ENCODE measurements at regions not wholly inside any gene's neighbourhood (a gene's known extent, or its start where the extent isn't known, plus 50 kb on each side); places are given as distances from the start of the nearest gene placed in this dataset.

DNA sequence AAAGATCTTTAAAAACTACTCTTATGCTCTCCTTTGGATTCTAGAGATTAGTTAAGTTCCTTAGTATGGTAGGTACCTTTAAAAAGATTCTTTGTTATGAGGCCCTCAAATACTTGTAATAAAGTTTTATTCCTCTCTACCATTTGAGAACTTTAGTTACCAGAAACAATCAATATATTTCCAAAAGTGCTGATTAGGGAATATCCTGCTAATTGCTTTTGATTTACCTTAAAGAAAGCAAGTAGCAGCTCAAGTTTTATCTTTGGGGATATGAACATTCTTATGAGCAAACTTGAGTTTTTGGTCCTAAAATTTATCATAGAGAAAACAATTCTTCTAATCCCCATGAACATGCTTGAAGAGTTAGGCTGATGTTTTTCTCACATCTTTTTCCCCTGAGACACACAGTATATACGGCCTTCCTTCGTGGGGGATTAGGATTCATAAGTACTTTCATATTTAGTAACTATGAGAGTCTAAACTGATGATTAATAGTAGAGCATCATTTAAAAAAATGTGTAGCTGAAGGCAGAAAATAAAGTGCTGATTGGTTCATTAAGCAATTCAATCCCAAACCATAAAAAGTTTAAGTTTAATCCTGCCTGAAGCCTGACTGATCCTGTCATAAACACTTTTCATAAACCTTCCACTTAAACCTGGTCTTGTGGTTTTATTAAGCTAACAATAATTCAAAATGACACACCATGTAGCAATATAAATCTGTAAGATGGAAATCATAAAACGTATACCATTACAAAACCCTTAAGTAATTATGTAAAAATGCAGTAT is 380.5 kb upstream of the FBXO33 start:
- no peak overlapping the region for H3K4me3 ChIP-seq (ENCODE audit: low read depth, low read length)
- DNase-seq (ENCODE audit: low read depth) = peak; percentile 11
- TF ChIP-seq CTCF (IDR thresholded peaks at IDR 0.05; ENCODE audit: insufficient read depth, low read depth, low read length, missing control alignments) = no peak

DNA sequence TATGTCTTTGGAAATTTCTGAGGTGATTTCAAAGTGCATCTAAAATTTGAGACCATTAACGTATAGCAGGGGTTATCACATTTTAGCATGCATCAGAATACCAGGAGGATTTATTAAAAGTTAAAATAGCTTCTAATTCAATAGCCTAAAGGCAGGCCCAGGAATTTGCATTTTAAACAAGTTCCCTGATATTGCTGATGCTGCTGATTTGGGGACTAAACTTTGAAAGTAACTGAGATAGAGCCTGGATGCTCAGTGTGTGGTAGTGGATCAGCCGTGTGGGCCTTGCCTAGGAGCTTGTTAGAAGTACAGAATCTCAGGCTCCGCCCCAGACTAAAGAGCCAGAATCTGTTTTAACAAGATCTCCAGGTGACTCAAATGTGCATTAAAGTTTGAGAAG is 375.0 kb upstream of the FBXO33 start:
- no peak for DNase-seq (ENCODE audit: low read depth)
- TF ChIP-seq CTCF (IDR thresholded peaks at IDR 0.05; ENCODE audit: insufficient read depth, low read depth, low read length, missing control alignments) = no peak
- no peak overlapping the region for H3K4me3 ChIP-seq (ENCODE audit: low read depth, low read length)

DNA sequence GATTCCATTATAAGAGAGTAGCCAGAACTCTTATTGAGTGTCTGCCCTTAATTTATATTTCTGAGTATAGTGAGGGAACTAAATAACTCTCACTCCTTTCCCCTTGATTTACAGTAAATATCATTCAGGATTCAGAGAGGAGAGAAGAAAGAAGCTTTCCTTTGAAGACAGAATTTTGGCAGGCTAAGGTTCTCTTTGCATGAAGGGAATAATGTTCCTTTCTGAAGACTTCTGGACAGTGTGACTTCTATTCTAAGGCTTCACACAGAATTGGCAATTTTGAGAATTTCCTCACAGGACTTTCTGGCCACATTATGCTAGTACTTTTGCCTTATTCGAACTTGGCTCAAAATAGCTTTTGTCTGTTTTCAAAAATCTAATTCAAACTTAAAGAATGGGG is 352.2 kb upstream of the FBXO33 start:
- no peak overlapping the region for H3K4me3 ChIP-seq (ENCODE audit: low read depth, low read length)
- DNase-seq (ENCODE audit: low read depth) = no peak
- TF ChIP-seq CTCF (IDR thresholded peaks at IDR 0.05; ENCODE audit: insufficient read depth, low read depth, low read length, missing control alignments) = no peak

GRCh38 chr14:39781466-39781865 is 349.2 kb upstream of the FBXO33 start:
- no peak for DNase-seq (ENCODE audit: low read depth)
- TF ChIP-seq CTCF (IDR thresholded peaks at IDR 0.05; ENCODE audit: insufficient read depth, low read depth, low read length, missing control alignments) = no peak
- H3K4me3 ChIP-seq (ENCODE audit: low read depth, low read length) = no peak overlapping the region

DNA sequence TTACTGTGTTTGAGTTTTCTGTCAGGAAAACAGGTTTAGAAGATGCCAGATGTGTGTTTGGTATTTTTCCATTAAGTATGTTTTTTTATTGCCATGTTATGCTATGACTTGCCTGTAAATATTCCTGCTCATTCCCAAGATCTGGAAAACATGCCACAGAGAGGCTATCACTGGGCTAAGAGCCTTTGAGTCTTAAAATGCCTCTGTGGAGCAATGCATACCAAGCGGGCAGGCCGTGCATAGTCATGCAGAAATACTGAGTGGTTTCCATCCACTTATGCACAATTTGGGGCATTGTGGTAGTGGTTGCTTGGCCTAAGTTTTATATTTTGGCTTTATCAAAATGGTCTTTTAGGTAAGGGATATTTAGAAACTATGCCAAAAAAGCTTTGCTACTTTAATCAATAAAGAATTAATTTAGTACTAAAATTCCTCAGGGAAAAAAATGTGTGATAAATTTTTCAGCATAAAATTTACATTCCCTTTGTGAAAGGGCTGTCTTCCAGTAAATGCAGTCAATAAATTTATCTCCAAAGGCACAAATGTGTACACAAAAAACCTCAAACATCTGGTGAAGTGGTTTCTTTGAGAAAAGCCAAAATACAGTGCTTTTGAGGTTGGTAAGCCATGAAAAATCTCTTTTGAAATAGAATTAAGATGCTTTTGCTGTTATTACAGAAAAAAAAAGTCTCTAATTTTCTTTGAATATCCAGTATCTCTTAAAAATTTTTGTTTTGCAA is 341.3 kb upstream of the FBXO33 start:
- no peak overlapping the region for H3K4me3 ChIP-seq (ENCODE audit: low read depth, low read length)
- TF ChIP-seq CTCF (IDR thresholded peaks at IDR 0.05; ENCODE audit: insufficient read depth, low read depth, low read length, missing control alignments) = no peak
- no peak for DNase-seq (ENCODE audit: low read depth)

- no peak for TF ChIP-seq CTCF (IDR thresholded peaks at IDR 0.05; ENCODE audit: insufficient read depth, low read depth, low read length, missing control alignments)
- DNase-seq (ENCODE audit: low read depth) = no peak
- H3K4me3 ChIP-seq (ENCODE audit: low read depth, low read length) = no peak overlapping the region
These were observed 340.4 kb upstream of the FBXO33 start for GRCh38 chr14:39772627-39773026.

Measured in GM12865 (cell line).